ENCODE measurements at regions not wholly inside any gene's neighbourhood (a gene's known extent, or its start where the extent isn't known, plus 50 kb on each side); places are given as distances from the start of the nearest gene placed in this dataset.

GRCh38 chr20:11387189-11387754, 530.4 kb upstream of the BTBD3 start:
- intact Hi-C loops (cut with micrococcal nuclease; ENCODE audit: unreplicated experiment): no loop called here
- FAIRE-seq: no peak
- no peak for ATAC-seq
- Histone ChIP-seq H3K4me2 (ENCODE audit: control insufficient read depth, insufficient read depth) (no peak overlapping the region), H3K27ac (ENCODE audit: control insufficient read depth, insufficient read depth) (no peak overlapping the region), H3K79me2 (ENCODE audit: control insufficient read depth, insufficient read depth, low read length) (no peaks in the 10 kb centered on the region), H3K4me1 (ENCODE audit: control insufficient read depth, insufficient read depth, low read length) (no peaks in the 10 kb centered on the region), H4K20me1 (ENCODE audit: control insufficient read depth, insufficient read depth) (no peaks in the 10 kb centered on the region), H3K9me3 (replicated peaks; ENCODE audit: control insufficient read depth, insufficient read depth, low read length) (no peaks in the 10 kb centered on the region), H3K36me3 (ENCODE audit: control insufficient read depth in 2 of 2, insufficient read depth in 2 of 2, low read length in 1 of 2) (no peaks in the 10 kb centered on the region), H3K4me3 (no peak overlapping the region), H2AFZ (ENCODE audit: control insufficient read depth, low read depth, low read length) (no peak overlapping the region), H3K9ac (ENCODE audit: control insufficient read depth, insufficient read depth, low read length) (no peak overlapping the region), H3K27me3 (replicated peaks in 1 of 2; ENCODE audit: control insufficient read depth in 2 of 2, insufficient read depth in 2 of 2, low read length in 1 of 2) (no peaks in the 10 kb centered on the region)
- TF ChIP-seq BRCA1 (IDR thresholded peaks at IDR 0.05; ENCODE audit: low read depth, low read length) (no peak), NRF1 (conservative IDR thresholded peaks at IDR 0.05; ENCODE audit: low read depth, low read length) (no peak), NFXL1 (IDR thresholded peaks at IDR 0.05; ENCODE audit: borderline replicate concordance) (no peak), RCOR1 (conservative IDR thresholded peaks at IDR 0.05; ENCODE audit: low read depth, low read length) (no peak), CREB1 (IDR thresholded peaks at IDR 0.05; ENCODE audit: low read depth) (no peak), SMC3 (IDR thresholded peaks at IDR 0.05; ENCODE audit: borderline replicate concordance, low read length) (no peak), SREBF1 (IDR thresholded peaks at IDR 0.05; ENCODE audit: low read length) (no peak), POLR2AphosphoS5 (IDR thresholded peaks at IDR 0.05; ENCODE audit: low read length) (no peak)
- in situ Hi-C loops (cut with MboI): no loop called here
- 23% methylated on average over 2 of the region's 2 CpGs for WGBS (ENCODE audit: insufficient coverage, insufficient replicate concordance, low lambda C conversion rate, missing lambda C conversion rate)
- ChIA-PET CTCF (no interaction called here), POLR2A (no interaction called here), SMC1A (ENCODE audit: uncharacterized antibody, unreplicated experiment) (interaction anchor here (1.1 kb wide), 1 partner anchor 94 kb away, joined by 3 read pairs; no protein-coding TSS in a partner anchor), RAD21 (ENCODE audit: unreplicated experiment) (no interaction called here)
- BruUV-seq (replicated peaks): no TSS peak
- no peak for DNase-seq (ENCODE audit: low read depth, low spot score)

- no TSS peak for BruUV-seq (replicated peaks)
- SMC1A ChIA-PET (ENCODE audit: uncharacterized antibody, unreplicated experiment): interaction anchor here (0.6 to 1.3 kb wide), 3 partner anchors 12 to 150 kb away, joined by 3 read pairs; no protein-coding TSS in a partner anchor
- Histone ChIP-seq H2AFZ (ENCODE audit: control insufficient read depth, low read depth, low read length) (no peak overlapping the region), H3K27me3 (replicated peaks in 1 of 2; ENCODE audit: control insufficient read depth in 2 of 2, insufficient read depth in 2 of 2, low read length in 1 of 2) (no peaks in the 10 kb centered on the region), H3K9me3 (replicated peaks; ENCODE audit: control insufficient read depth, insufficient read depth, low read length) (no peaks in the 10 kb centered on the region), H3K36me3 (ENCODE audit: control insufficient read depth in 2 of 2, insufficient read depth in 2 of 2, low read length in 1 of 2) (no peaks in the 10 kb centered on the region), H3K4me3 (no peak overlapping the region), H4K20me1 (ENCODE audit: control insufficient read depth, insufficient read depth) (no peaks in the 10 kb centered on the region), H3K4me2 (ENCODE audit: control insufficient read depth, insufficient read depth) (no peak overlapping the region), H3K4me1 (ENCODE audit: control insufficient read depth, insufficient read depth, low read length) (no peaks in the 10 kb centered on the region), H3K79me2 (ENCODE audit: control insufficient read depth, insufficient read depth, low read length) (no peaks in the 10 kb centered on the region), H3K27ac (ENCODE audit: control insufficient read depth, insufficient read depth) (no peak overlapping the region), H3K9ac (ENCODE audit: control insufficient read depth, insufficient read depth, low read length) (no peak overlapping the region)
- no peak for FAIRE-seq
- intact Hi-C loops (cut with micrococcal nuclease; ENCODE audit: unreplicated experiment) (no loop called here), in situ Hi-C loops (cut with MboI) (no loop called here)
- RAD21 ChIA-PET (ENCODE audit: unreplicated experiment): interaction anchor here (0.8 to 1.3 kb wide), 2 partner anchors 12 to 14 kb away, joined by 3 read pairs; no protein-coding TSS in a partner anchor
- DNase-seq (ENCODE audit: low read depth, low spot score): no peak
- CTCF ChIA-PET: interaction anchor here (0.6 to 0.8 kb wide), 2 partner anchors 16 to 521 kb away, joined by 3 to 4 read pairs; no protein-coding TSS in a partner anchor
- no peak for ATAC-seq
- POLR2A ChIA-PET: no interaction called here
- TF ChIP-seq CREM (IDR thresholded peaks at IDR 0.05; ENCODE audit: low read depth): no peak
- TF ChIP-seq SREBF2 (IDR thresholded peaks at IDR 0.05; ENCODE audit: low read length): no peak
These were observed 528.5 kb upstream of the BTBD3 start for GRCh38 chr20:11389186-11389585.

Measured in GM12878 (cell line).